ENCODE measurements at regions not wholly inside any gene's neighbourhood (a gene's known extent, or its start where the extent isn't known, plus 50 kb on each side); places are given as distances from the start of the nearest gene placed in this dataset.

- H3K79me1 ChIP-seq (ENCODE audit: insufficient read depth, low read depth, low read length, poor library complexity, severe bottlenecking), result no peaks in the 10 kb centered on the region
- peaks cover 27 to 35% of the 10 kb centered on the region in 2 experiments for H3K4me1 Mint-ChIP-seq
These were observed 275.9 kb upstream of the MAP2 start for GRCh38 chr2:209147981-209148380.

More at GRCh38 chr2:209147981-209148380, 275.9 kb upstream of the MAP2 start:
- Mint-ChIP-seq H3K9me3 (no peaks in the 10 kb centered on the region), H3K4me3 (no peak overlapping the region), H3K36me3 (ENCODE audit: insufficient read depth in 1 of 3, low read depth in 3 of 3) (0 out of 7 replicates have a peak, but pooled peaks cover 0 to 1% (median 0%) of the 10 kb centered on the region in 3 experiments), H3K27me3 (ENCODE audit: low read depth) (no peaks in the 10 kb centered on the region; the same call in 1 of the 2 replicates), H3K27ac (no peak overlapping the region)
- no peaks in the 10 kb centered on the region for H4K20me1 ChIP-seq (ENCODE audit: control insufficient read depth, insufficient read depth, insufficient read length)
- no peak overlapping the region for H3T11ph ChIP-seq (ENCODE audit: low read length)
- H3K9me3 ChIP-seq (ENCODE audit: control insufficient read depth, low read depth, low read length), result no peaks in the 10 kb centered on the region
- no peak overlapping the region for H2BK5ac ChIP-seq (ENCODE audit: insufficient read length, low read length)
- H2AFZ ChIP-seq (ENCODE audit: low read length), result no peak overlapping the region
- H2BK15ac ChIP-seq (ENCODE audit: low read depth, low read length), result no peak overlapping the region
- TF ChIP-seq CTCF (conservative IDR thresholded peaks at IDR 0.05), result no peak
- no peak overlapping the region for H3K14ac ChIP-seq (ENCODE audit: insufficient read depth, low read length)
- H3K23ac ChIP-seq (ENCODE audit: insufficient read length, low read depth, low read length), result no peak overlapping the region
- H4K8ac ChIP-seq (replicated peaks; ENCODE audit: insufficient read length, low read depth, low read length), result no peak overlapping the region
- no peaks in the 10 kb centered on the region; the same call in 1 of the 2 replicates for H3K4me1 ChIP-seq (ENCODE audit: insufficient read depth, low read length)
- no peaks in the 10 kb centered on the region for H3K79me2 ChIP-seq (ENCODE audit: insufficient read depth, low read length)
- H3K27ac ChIP-seq (ENCODE audit: insufficient read length, low read depth, low read length), result no peak overlapping the region
- no peak overlapping the region for H3K4ac ChIP-seq (ENCODE audit: low read depth, low read length)
- H2BK20ac ChIP-seq (ENCODE audit: low read depth, low read length, poor library complexity, severe bottlenecking), result no peak overlapping the region
- no peak overlapping the region for H4K91ac ChIP-seq (ENCODE audit: insufficient read length, low read depth, low read length)
- no peak overlapping the region for H3K18ac ChIP-seq (ENCODE audit: insufficient read length, low read depth, low read length)
- H2BK120ac ChIP-seq (ENCODE audit: low read depth, low read length, poor library complexity, severe bottlenecking), result no peak overlapping the region
- H3K27me3 ChIP-seq (ENCODE audit: insufficient read depth, low read length), result no peaks in the 10 kb centered on the region
- no peak overlapping the region for H2BK12ac ChIP-seq (ENCODE audit: insufficient read length, low read depth, low read length)
- no peak for DNase-seq
- H3K4me2 ChIP-seq (ENCODE audit: insufficient read depth, insufficient read length, low read length), result no peak overlapping the region
- no peak overlapping the region for H3K56ac ChIP-seq (ENCODE audit: insufficient read length, low read depth, low read length)
- H3K9ac ChIP-seq (ENCODE audit: extremely low read depth, insufficient read length, low read length), result no peak overlapping the region
- no peak overlapping the region for H2AK5ac ChIP-seq (ENCODE audit: insufficient read length, low read length)
- H3K23me2 ChIP-seq (ENCODE audit: insufficient read length, low read depth, low read length, poor library complexity, severe bottlenecking), result no peaks in the 10 kb centered on the region
- H4K5ac ChIP-seq (ENCODE audit: insufficient read length, low read depth, low read length), result no peak overlapping the region

Measured in H9 (cell line).